ENCODE measurements at regions not wholly inside any gene's neighbourhood (a gene's known extent, or its start where the extent isn't known, plus 50 kb on each side); places are given as distances from the start of the nearest gene placed in this dataset.

DNA sequence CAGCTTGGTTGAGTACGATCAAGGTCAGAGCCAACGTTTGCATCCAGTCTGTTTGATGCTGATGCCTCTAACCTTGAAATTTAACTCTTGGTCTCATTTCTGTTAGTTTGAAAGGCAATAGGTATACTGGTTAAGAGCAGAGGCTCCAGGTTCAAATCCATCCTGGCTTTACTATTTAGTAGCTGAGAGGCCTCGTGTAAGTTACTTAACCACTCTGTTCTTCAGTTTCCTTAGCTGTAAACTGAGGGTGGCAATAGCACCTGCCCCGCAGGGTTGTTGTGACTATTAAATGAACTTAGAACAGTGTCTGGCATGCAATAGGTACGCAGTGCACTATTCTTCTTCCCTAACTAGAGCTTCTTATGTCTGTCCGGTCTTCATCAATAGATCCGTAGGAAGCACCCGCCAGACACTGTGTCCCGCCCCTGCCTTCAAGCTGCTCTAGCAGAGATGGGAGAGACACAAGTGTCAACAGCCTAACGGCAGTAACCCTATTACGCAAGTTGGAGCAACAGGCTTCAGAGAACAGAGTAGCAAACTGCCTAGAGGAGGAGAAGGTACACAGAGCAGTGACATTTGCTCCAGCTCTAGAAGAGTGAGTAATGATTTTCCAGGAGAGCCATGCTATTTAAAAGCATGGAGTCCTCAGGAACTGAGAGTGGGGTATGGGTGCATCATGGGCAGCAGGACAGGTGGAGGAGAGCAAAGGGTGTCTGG is 62.7 kb upstream of the ST3GAL5 start:
- TF ChIP-seq, protein P1, sequence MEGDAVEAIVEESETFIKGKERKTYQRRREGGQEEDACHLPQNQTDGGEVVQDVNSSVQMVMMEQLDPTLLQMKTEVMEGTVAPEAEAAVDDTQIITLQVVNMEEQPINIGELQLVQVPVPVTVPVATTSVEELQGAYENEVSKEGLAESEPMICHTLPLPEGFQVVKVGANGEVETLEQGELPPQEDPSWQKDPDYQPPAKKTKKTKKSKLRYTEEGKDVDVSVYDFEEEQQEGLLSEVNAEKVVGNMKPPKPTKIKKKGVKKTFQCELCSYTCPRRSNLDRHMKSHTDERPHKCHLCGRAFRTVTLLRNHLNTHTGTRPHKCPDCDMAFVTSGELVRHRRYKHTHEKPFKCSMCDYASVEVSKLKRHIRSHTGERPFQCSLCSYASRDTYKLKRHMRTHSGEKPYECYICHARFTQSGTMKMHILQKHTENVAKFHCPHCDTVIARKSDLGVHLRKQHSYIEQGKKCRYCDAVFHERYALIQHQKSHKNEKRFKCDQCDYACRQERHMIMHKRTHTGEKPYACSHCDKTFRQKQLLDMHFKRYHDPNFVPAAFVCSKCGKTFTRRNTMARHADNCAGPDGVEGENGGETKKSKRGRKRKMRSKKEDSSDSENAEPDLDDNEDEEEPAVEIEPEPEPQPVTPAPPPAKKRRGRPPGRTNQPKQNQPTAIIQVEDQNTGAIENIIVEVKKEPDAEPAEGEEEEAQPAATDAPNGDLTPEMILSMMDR (conservative IDR thresholded peaks at IDR 0.05 in 1 of 2, IDR thresholded peaks at IDR 0.05 in 1 of 2; ENCODE audit: low read depth in 1 of 2, low read length in 2 of 2), result no peak
- TF ChIP-seq EZH2 (IDR thresholded peaks at IDR 0.05; ENCODE audit: low read length, missing control alignments), result no peak
